ENCODE measurements at regions not wholly inside any gene's neighbourhood (a gene's known extent, or its start where the extent isn't known, plus 50 kb on each side); places are given as distances from the start of the nearest gene placed in this dataset.

- DNase-seq (ENCODE audit: low spot score) = no peak
Observed at GRCh38 chr22:48653929-48654328, 1173.7 kb downstream of the BRD1 start.

- no peak for DNase-seq (ENCODE audit: low spot score)
Observed at GRCh38 chr22:48653306-48653705, 1174.4 kb downstream of the BRD1 start.

DNA sequence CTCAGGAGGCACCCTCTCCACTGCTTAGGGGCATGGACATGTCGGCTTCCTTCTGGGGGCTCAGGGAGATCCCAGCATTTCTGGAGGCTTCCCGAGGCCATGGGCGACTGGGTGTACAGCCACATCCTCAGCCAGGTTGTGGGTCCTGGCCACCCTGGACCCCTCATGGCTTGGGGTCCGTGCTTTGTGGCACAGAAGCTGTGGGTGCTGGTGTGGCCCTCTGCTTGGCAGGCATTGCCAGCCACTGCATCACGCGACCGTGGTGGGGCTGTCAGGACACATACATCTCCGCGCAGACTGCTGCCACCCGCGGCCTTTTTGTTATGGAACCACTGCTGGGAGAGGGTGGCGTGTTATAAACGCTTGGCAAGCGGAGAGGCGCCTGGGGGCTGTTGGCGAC, 1174.9 kb downstream of the BRD1 start:
- DNase-seq (ENCODE audit: low spot score) = no peak

DNA sequence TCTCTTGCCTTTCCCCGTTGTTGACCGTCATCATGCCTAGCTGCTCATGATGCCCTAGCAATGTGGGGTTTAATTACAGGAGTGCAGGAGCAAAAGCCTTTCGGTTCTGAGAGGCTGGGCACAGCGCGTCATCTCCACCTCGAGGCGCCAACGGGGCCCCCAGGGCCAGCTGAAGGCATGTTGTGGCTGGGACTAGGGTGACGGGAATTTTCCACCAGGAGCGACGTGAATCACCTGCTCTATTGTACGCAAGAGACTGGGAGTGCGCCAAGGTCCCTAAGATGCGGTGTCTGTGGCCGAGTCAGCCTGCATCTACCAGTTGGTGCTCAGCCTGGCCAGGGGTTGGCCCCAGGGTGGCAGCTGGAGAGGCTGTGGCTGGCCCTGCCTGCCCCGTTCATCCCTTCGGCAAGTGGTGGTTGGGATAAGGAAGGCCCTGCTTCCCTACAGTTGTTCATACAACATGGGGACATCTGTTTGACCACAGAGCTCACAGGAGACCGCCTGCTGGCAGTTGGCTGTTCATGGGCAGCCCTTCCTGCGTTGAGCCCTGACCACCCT, 1175.6 kb downstream of the BRD1 start:
- no peak for DNase-seq (ENCODE audit: low spot score)

DNA sequence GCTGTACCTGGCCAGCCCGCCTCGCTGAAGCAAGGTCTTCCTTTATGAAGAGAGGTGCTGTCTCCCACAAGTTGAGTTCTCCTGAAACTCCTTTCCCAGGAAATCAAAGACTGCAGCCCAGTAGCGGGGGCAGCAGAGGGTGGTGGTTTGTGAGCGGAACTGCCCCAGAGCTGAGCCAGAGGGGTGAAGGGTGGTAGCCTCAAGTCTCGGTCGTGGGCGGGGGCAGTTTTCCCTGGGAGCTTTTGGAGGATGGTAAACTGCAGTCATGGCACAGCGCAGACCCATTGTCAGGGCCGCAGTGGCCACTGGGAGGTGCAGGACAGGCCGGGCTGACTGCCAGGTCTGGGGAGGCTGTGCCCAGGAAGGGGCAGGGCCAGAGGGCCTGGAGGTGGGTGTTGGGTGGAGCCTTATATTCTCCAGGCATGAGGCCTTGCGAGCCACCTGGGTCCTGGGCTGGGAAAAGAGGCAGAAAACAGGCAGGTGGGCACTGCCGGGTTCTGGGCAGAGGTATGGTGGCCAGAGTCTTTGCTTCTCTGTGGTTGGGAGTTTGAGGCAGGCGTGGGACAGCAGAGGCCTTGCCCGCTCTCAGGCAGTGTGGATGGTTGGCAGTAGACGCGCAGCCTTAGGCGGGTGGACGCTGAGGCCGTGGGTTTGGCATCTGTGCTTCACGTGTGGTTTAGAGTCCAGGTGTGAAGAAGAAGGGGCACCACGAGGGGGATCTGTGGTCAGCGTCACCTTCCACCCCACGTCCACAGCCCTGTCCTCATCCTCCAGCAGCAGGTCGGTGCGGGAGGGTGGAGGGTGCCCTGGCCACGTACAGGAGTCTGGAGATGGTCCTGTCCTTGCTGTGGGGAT, 1176.4 kb downstream of the BRD1 start:
- DNase-seq (ENCODE audit: low spot score) = peak; percentile 47

DNA sequence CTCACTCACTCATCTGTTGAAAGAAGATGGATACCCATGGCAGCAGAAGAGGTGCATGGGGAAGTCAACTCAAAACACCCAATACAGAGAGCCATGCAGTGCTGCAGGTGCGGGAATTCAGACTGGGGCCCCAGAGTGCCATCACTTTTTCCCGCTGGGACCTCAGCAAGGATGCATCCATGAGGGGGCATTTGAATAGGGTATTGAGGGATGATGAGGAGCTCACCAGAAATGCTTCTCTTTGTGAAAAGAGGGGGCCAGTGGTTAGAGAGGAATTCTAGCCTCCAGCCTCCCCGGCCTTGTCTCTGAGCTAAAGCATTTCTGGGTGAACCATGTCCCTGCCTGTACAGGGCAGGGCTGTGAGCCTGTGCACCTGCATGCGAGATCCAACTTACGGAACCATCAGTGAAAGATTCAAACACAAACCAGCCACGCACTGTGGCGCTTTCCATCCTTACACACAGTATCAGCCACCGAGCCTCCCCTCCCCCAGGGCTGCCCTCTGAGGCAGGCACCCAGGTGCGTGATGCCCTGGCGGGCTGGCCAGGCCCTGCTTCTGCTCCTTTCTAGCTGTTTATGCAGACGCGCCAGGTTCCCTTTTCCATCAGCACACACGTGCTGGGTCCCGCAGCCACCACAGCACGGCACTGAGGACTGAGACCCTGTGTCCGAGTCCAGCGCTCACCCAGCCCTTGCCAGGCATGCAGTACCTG, 1177.2 kb downstream of the BRD1 start:
- DNase-seq (ENCODE audit: low spot score) = no peak

GRCh38 chr22:48649466-48649865, 1178.2 kb downstream of the BRD1 start:
- DNase-seq (ENCODE audit: low spot score) = no peak

- DNase-seq (ENCODE audit: low spot score) = no peak
Observed at GRCh38 chr22:48649031-48649430, 1178.6 kb downstream of the BRD1 start.

DNA sequence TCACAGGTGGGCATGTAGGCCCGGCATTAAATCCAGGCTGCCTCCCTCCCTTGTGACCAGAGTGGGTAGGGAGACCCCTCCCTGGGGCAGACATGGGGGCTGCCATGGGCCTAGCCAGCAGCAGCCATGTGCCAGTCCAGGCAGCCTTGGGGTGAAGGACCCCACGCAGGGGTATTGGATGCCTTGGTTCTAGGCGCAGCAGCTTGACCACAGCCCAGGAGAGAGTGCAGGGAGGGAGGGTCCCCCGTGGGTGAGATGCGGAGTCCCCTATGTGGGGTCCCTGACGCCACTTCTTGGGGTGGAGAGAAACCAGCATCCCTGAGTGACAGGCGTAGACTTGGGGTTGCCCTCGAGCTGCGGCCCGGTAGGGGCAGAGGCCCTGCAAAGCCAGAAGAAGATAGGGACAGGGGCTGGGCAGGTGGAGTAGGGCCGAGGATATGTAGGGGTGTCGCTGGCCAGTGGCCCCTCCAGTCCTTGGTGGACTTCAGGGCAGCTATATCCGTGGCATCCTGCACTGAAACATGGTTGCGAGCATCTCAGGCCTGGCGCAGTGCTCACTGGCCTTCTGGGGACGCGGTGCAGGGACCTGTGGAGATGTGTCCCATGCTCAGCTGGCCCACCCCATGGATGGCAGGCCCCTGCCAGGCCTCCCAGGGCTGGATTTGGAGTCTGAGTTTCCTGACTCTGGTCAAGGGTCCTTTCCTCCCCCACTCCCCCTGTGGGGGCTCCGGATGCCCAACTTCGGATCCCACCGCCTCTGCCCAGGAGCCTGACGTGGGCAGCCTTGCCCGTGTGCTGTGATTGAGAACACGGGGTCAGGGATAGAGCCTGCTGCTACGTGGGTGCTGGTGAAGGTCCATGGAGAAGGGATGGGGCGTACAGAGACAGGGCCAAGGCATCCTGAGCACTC, 1179.8 kb downstream of the BRD1 start:
- DNase-seq (ENCODE audit: low spot score) = no peak

GRCh38 chr22:48647051-48647450, 1180.6 kb downstream of the BRD1 start:
- no peak for DNase-seq (ENCODE audit: low spot score)

- DNase-seq (ENCODE audit: low spot score) = no peak
Observed at GRCh38 chr22:48646216-48646925, 1181.3 kb downstream of the BRD1 start.

- no peak for DNase-seq (ENCODE audit: low spot score)
Observed at GRCh38 chr22:48645766-48646165, 1181.9 kb downstream of the BRD1 start.

DNA sequence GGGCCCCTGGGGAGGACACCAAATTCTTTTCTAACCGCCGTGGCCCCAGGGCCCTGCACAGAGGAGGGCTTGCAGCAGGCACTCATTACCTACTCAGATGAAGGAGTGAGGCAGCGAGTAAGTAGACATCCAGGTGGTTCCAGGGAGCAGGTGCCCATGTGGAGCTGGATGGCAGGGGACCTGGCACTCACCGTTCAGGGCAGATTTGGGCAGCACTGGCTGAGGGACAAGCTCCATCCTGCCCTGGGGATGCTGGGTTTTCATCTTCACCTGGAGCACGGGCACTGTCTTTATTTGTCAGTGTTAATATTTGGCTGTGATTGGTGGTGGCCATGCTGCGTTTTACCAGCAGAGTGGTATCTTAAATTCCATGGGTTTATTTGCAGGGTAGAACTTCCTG, 1182.7 kb downstream of the BRD1 start:
- DNase-seq (ENCODE audit: low spot score) = no peak

GRCh38 chr22:48644108-48644507, 1183.6 kb downstream of the BRD1 start:
- no peak for DNase-seq (ENCODE audit: low spot score)

DNA sequence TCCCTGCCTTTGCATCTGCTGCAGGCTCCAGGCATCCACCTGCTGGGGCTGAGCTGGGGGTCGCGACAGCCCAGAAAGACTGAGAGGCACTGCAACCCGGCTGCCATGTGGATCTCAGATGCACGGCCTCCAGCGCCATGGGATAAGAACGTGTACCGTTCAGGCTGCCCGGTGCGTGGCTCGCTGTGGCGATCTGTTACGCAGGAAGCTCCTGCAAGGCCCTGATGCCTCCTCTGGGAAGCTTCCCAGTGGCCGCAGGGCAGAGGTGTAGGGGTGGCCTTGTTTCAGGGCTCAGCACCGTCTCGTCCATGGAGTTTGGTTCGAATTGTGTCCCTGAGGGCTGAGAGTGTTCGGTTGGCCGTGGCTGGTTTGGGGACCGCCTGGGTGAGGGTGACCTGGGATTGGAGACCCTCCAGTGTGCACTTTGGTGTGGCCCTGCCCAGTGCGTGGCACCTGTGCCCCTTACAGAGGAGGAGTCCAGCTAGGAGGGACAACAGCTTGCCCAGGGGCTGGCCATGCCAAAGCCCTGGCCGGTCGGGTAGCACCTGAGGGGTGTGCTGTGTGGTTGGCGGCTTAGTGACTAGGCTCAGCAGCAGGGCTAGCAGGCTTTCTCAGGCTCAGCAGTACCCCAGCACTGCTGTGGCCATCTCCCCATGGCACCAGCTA, 1184.5 kb downstream of the BRD1 start:
- DNase-seq (ENCODE audit: low spot score) = no peak

DNA sequence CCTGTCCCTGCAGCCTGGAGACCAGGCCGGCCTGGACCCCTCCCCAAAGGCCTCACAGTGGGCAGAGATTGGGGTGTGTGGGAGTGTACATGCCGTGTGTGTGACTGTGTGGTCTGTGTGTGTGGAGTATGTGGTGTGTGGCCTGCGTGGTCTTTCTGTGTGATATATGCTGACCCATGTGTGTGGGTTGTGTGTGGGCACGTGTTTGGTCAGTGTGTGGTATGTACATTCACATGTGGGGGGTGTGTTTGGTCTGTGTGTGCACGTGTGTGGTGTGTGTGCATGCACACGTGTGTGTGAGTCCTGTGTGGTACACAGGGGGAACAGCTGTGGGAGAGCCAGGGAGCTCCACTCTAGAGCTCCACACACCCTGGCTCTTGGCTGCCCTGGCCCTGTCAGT, 1185.1 kb downstream of the BRD1 start:
- no peak for DNase-seq (ENCODE audit: low spot score)

GRCh38 chr22:48641906-48642475, 1185.7 kb downstream of the BRD1 start:
- DNase-seq (ENCODE audit: low spot score) = no peak

DNA sequence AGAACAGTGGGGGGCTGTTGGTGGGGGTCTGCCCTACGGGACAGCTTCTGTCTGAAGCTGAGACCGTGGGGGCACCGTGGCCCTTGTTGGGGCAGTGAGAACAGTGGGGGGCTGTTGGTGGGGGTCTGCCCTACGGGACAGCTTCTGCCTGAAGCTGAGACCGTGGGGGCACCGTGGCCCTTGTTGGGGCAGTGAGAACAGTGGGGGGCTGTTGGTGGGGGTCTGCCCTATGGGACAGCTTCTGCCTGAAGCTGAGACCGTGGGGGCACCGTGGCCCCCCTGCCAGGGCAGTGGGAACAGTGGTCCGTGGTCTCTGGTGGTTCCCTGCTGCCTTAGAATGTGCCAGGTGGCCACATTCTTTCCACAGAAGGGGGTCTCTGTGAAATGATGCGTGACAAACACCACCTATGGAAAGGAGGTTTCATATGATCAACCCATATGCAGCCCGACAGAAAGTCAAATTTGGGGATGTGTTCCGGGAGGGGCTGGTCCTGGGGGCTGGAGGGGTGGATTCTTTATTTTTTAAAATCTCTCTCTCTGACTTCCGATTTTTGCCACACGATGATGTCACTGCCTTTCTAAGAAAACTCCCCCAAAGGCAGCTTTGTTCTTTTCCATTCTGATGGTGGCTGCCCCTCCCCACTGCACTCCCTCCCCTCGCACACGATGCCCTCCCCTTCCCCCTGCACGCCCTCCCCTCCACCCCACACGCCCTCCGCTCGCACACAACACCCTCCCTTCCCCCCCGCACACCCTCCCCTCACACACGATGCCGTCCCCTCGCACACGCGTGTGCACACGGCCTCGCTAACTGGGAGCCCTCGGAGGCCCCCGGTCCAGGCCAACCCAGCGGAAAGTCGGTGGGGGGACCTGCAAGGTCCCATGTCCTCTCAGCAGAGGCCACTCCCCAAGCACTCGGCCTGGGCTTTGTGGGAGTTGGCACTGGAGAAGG, 1186.5 kb downstream of the BRD1 start:
- DNase-seq (ENCODE audit: low spot score) = no peak
